Thyroid gland (tissue), 4 donors: ENCODE measurements at regions not wholly inside any gene's neighbourhood (a gene's known extent, or its start where the extent isn't known, plus 50 kb on each side); places are given as distances from the start of the nearest gene placed in this dataset.
"Not testable (repeated sequence)": the region's sequence is repeated elsewhere in the genome, so short reads cannot be mapped to it uniquely, and the experiment has no call there.

Source experiments
- CTCF ChIP-seq, 6 experiments: fragments of 200-600 bp in 3 of 6; fragments of 450-650 bp in 3 of 6; sonication (generic) in 3 of 6; IDR thresholded peaks; one replicate each; pipeline ENCODE4 v1.5.1; 2016 to 2019; ENCODE audit warnings: antibody characterized with exemption in 6 of 6, mild to moderate bottlenecking in 2 of 6, inconsistent platforms in 1 of 6, moderate library complexity in 1 of 6
- POLR2A ChIP-seq, 2 donors: fragments of 450-650 bp; IDR thresholded peaks; one replicate each; pipeline ENCODE4 v1.6.1; 2017; ENCODE audit warnings: antibody characterized with exemption in 2 of 2, mild to moderate bottlenecking in 2 of 2, moderate library complexity in 1 of 2

DNA sequence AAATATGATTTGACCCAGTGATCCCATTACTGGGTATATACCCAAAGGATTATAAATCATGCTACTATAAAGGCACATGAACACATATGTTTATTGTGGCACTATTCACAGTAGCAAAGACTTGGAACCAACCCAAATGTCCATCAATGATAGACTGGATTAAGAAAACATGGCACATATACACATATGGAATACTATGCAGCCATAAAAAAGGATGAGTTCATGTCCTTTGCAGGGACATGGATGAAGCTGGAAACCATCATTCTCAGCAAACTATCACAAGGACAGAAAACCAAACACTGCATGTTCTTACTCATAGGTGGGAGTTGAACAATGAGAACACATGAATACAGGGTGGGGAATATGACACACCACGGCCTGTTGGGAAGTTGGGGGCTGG is 330.5 kb upstream of the HNRNPA3 start:
- TF ChIP-seq CTCF, POLR2A (IDR thresholded peaks at IDR 0.05): not testable (repeated sequence)
